Ishikawa (cell line): ENCODE measurements at regions not wholly inside any gene's neighbourhood (a gene's known extent, or its start where the extent isn't known, plus 50 kb on each side); places are given as distances from the start of the nearest gene placed in this dataset.

Experiments
- EGR1 ChIP-seq: IDR thresholded peaks from 2 replicates; pipeline ENCODE4 v1.6.1; 2012
- REST ChIP-seq: IDR thresholded peaks from 2 replicates; pipeline ENCODE4 v1.6.1; 2012; ENCODE audit warnings: low read depth, mild to moderate bottlenecking

GRCh38 chr4:126957556-126957955 lies 675.2 kb upstream of the INTU start:
- no peak for TF ChIP-seq REST
- TF ChIP-seq EGR1, result no peak
